ENCODE measurements at regions not wholly inside any gene's neighbourhood (a gene's known extent, or its start where the extent isn't known, plus 50 kb on each side); places are given as distances from the start of the nearest gene placed in this dataset.
"Not testable (repeated sequence)": the region's sequence is repeated elsewhere in the genome, so short reads cannot be mapped to it uniquely, and the experiment has no call there.

GRCh38 chr6:27823714-27824210 is 88.4 kb downstream of the OR2B2 start:
- not testable (repeated sequence) for TF ChIP-seq EZH2 (IDR thresholded peaks at IDR 0.05; ENCODE audit: low read length, missing control alignments); CTCF (conservative IDR thresholded peaks at IDR 0.05 in 1 of 2, IDR thresholded peaks at IDR 0.05 in 1 of 2; ENCODE audit: low read depth in 1 of 2, low read length in 2 of 2)
